Gastroesophageal sphincter (tissue), 4 donors: ENCODE measurements at regions not wholly inside any gene's neighbourhood (a gene's known extent, or its start where the extent isn't known, plus 50 kb on each side); places are given as distances from the start of the nearest gene placed in this dataset.

Source experiments
- ATAC-seq: fragments of 150-250 bp; one replicate; pipeline ENCODE4 v1.9.1; 2016; ENCODE audit warnings: mild to moderate bottlenecking, moderate library complexity
- H3K27ac ChIP-seq, 4 donors: fragments of 200-600 bp; sonication (generic) in 3 of 4; 1 replicate in 3 of 4; 2 replicates in 1 of 4; pipeline ENCODE4 v1.5.1; 2016 to 2019
- H3K27me3 ChIP-seq: fragments of 200-600 bp; sonication (generic); one replicate; pipeline ENCODE4 v1.5.1; 2019
- H3K36me3 ChIP-seq, 2 donors: fragments of 200-600 bp; sonication (generic); one replicate each; pipeline ENCODE4 v1.5.1; 2019; ENCODE audit warnings: control low read depth in 1 of 2
- H3K4me1 ChIP-seq, 3 donors: fragments of 200-600 bp; sonication (generic); 1 replicate in 2 of 3; 2 replicates in 1 of 3; pipeline ENCODE4 v1.5.1; 2016 to 2019; ENCODE audit warnings: control low read depth in 2 of 3
- H3K4me3 ChIP-seq, 2 donors: fragments of 200-600 bp; sonication (generic); one replicate each; pipeline ENCODE4 v1.5.1; 2019; ENCODE audit warnings: mild to moderate bottlenecking in 1 of 2, moderate library complexity in 1 of 2
- H3K9me3 ChIP-seq, 3 donors: fragments of 200-600 bp; sonication (generic); one replicate each; pipeline ENCODE4 v1.5.1; 2017 to 2019; ENCODE audit warnings: control low read depth in 2 of 3
- CTCF ChIP-seq, 4 experiments: fragments of 200-600 bp in 2 of 4; fragments of 450-650 bp in 2 of 4; sonication (generic) in 1 of 4; IDR thresholded peaks; one replicate each; pipeline ENCODE4 v1.5.1; 2017 to 2019; ENCODE audit warnings: antibody characterized with exemption in 4 of 4, mild to moderate bottlenecking in 2 of 4, moderate library complexity in 2 of 4
- EP300 ChIP-seq: sonication (generic); formaldehyde crosslinking; IDR thresholded peaks from one replicate; pipeline ENCODE4 v1.6.1; 2017; ENCODE audit warnings: antibody characterized with exemption, mild to moderate bottlenecking
- POLR2A ChIP-seq, 2 donors: fragments of 450-650 bp; IDR thresholded peaks; one replicate each; pipeline ENCODE4 v1.6.1; 2017; ENCODE audit warnings: antibody characterized with exemption in 2 of 2, mild to moderate bottlenecking in 2 of 2, moderate library complexity in 1 of 2
- POLR2AphosphoS5 ChIP-seq: sonication (generic); formaldehyde crosslinking; IDR thresholded peaks from one replicate; pipeline ENCODE4 v1.6.1; 2017; ENCODE audit warnings: antibody characterized with exemption
- WGBS, 2 donors: methylation state at CpG; one replicate each; pipeline ENCODE4 v1.1.5; 2018; ENCODE audit warnings: low coverage in 1 of 2; 5-methylcytosine and 5-hydroxymethylcytosine counted together

DNA sequence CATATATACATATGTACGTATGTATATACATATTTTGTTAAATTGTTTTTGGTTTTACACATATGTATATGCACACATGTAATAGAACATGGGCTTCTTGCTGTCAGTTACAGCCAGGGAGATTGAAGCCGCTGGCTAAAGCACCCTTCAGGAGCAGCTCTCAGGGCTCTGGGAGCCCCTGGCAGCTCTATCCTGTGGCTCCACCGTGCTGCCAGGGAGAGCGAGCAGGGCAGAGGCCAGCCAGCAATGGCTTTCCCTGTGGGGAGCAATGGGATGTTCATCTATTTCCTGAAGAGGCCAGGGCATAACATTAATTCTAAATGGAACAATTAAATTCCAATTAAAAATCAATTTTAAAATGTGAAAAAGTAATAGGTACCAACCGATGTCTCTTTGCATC is 102.9 kb downstream of the PSMG1 start:
- ATAC-seq: no peak
- WGBS, 2 donors: 85 to 95% methylated on average over 2 to 5 of the region's 5 CpGs

DNA sequence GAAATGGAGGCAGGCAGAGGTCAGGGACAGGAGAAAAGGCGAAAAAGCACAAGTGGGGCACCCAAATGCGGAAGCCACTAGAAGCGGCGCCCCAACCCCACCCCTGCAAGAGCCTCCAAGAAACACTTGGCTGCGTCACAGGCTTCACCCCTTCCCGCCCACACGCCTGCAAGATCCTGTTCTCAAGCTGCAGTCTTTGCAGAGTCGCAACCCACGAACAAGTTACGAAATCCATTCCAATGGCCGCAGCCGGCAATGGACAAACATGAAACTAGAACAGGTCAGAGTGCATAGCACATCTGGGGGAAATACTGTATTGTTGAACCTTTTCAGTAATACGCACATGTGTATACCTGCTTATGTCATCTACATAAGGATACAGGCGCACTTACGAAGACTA is 103.6 kb downstream of the PSMG1 start:
- Histone ChIP-seq H3K36me3 (no peaks in the 10 kb centered on the region), H3K27me3 (peaks cover 8% of the 10 kb centered on the region), H3K9me3 (no peaks in the 10 kb centered on the region), H3K4me1 (no peaks in the 10 kb centered on the region), H3K4me3 (no peak overlapping the region), H3K27ac (no peak overlapping the region)
- no peak for TF ChIP-seq EP300
- no peak for TF ChIP-seq POLR2AphosphoS5
- no peak for TF ChIP-seq POLR2A (IDR thresholded peaks at IDR 0.05)
- TF ChIP-seq CTCF (IDR thresholded peaks at IDR 0.05): no peak
- ATAC-seq: peak; percentile 77
- 66 to 78% methylated on average over 8 to 15 of the region's 15 CpGs for WGBS, 2 donors

More for the DNA sequence above, 102.9 kb downstream of the PSMG1 start:
- Histone ChIP-seq H3K27ac (no peak overlapping the region), H3K4me1 (no peaks in the 10 kb centered on the region), H3K36me3 (no peaks in the 10 kb centered on the region), H3K4me3 (no peak overlapping the region), H3K9me3 (no peaks in the 10 kb centered on the region), H3K27me3 (peaks cover 8% of the 10 kb centered on the region)
- TF ChIP-seq POLR2A (IDR thresholded peaks at IDR 0.05): no peak
- no peak for TF ChIP-seq EP300
- no peak for TF ChIP-seq CTCF (IDR thresholded peaks at IDR 0.05)
- TF ChIP-seq POLR2AphosphoS5: no peak

- H3K36me3 ChIP-seq: no peaks in the 10 kb centered on the region
- no peak for TF ChIP-seq POLR2AphosphoS5
- TF ChIP-seq POLR2A (IDR thresholded peaks at IDR 0.05): no peak
- no peak for TF ChIP-seq EP300
- TF ChIP-seq CTCF (IDR thresholded peaks at IDR 0.05): no peak
- H3K27ac ChIP-seq: no peak overlapping the region
- peaks cover 0 to 5% (median 2%) of the 10 kb centered on the region in 3 donors for H3K4me1 ChIP-seq
- WGBS, 2 donors: 72 to 100% methylated on average over 3 to 4 of the region's 5 CpGs
- ATAC-seq: no peak
- peaks cover 8% of the 10 kb centered on the region for H3K27me3 ChIP-seq
- H3K4me3 ChIP-seq: no peak overlapping the region
- no peaks in the 10 kb centered on the region for H3K9me3 ChIP-seq
Measured at GRCh38 chr21:39078322-39079065, 104.8 kb downstream of the PSMG1 start.

DNA sequence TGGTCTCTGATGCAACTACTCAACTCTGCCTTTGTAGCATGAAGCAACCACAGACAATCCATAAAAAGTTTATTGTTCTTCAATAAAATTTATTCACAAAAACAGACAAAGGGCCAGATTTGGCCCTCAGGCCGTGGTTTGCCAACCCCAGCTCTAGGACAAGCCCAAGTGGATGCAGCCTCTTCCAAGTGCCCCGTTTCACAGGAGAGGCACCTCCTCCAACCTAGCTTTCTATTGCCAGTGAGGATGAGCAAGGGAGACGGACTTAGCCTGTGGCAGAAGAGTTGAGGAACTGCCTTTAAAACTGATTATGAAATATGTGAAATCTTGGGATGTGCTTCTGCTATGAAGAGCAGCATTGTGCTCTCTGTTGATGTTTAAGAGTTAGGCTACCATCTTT is 105.4 kb downstream of the PSMG1 start:
- Histone ChIP-seq H3K4me3 (no peak overlapping the region), H3K9me3 (no peaks in the 10 kb centered on the region), H3K27ac (no peak overlapping the region), H3K27me3 (peaks cover 7% of the 10 kb centered on the region), H3K4me1 (peaks cover 0 to 11% (median 6%) of the 10 kb centered on the region in 3 donors), H3K36me3 (no peaks in the 10 kb centered on the region)
- TF ChIP-seq CTCF (IDR thresholded peaks at IDR 0.05) (no peak), POLR2A (IDR thresholded peaks at IDR 0.05) (no peak), POLR2AphosphoS5 (no peak), EP300 (no peak)
- ATAC-seq: no peak
- 62 to 67% methylated on average over 3 of the region's 3 CpGs for WGBS, 2 donors

- no peaks in the 10 kb centered on the region for H3K27me3 ChIP-seq
- H3K4me3 ChIP-seq: no peak overlapping the region
- ATAC-seq: no peak
- H3K27ac ChIP-seq: no peak overlapping the region
- TF ChIP-seq EP300 (no peak), POLR2AphosphoS5 (no peak), POLR2A (IDR thresholded peaks at IDR 0.05) (no peak), CTCF (IDR thresholded peaks at IDR 0.05) (no peak)
- H3K36me3 ChIP-seq: no peaks in the 10 kb centered on the region
- H3K4me1 ChIP-seq: peaks cover 0 to 11% (median 6%) of the 10 kb centered on the region in 3 donors
- no peaks in the 10 kb centered on the region for H3K9me3 ChIP-seq
Measured at GRCh38 chr21:39074508-39074907, 108.7 kb downstream of the PSMG1 start.
